GM18951 (cell line): ENCODE measurements at regions not wholly inside any gene's neighbourhood (a gene's known extent, or its start where the extent isn't known, plus 50 kb on each side); places are given as distances from the start of the nearest gene placed in this dataset.
"Not testable (repeated sequence)": the region's sequence is repeated elsewhere in the genome, so short reads cannot be mapped to it uniquely, and the experiment has no call there.

Experiments
- POLR2A ChIP-seq: IDR thresholded peaks from 4 replicates; pipeline ENCODE4 v1.6.1; 2011; ENCODE audit warnings: mild to moderate bottlenecking; ENCODE audit not compliant: insufficient read length, insufficient read depth; ENCODE audit errors: extremely low read depth
- in situ Hi-C: fragments of 300-500 bp; cut with MboI; formaldehyde crosslinking; loops from one replicate; pipeline ENCODE4 v1.12.0; 2022; ENCODE audit warnings: low sequenced_read_pairs, mixed read lengths, inconsistent platforms; ENCODE audit not compliant: unreplicated experiment

DNA sequence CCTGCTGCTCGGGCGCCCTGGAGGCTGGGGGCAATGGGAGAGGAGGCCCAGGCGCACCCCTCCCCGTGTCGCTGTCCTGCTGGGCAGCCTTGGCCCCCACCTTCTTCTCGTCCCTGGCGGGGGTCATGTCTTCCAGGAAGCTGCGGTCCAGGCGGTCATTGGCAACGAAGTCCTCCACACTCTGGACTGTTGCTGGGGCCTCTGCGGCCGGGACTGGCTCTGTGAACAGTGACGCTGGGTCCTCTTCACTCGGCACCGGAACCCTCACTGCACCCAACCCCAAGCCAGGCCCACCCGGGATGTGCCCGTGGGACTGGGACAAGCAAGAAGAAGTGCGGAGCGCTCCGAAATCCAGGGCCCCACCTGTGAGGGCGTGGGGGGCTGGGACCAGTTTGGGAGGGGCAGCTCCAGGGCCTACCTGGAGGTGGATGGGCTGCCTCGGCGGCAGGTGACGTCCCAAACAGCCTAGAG, 308.0 kb downstream of the CCDC74A start:
- in situ Hi-C loops, result no loop called here
- TF ChIP-seq POLR2A, result no peak

DNA sequence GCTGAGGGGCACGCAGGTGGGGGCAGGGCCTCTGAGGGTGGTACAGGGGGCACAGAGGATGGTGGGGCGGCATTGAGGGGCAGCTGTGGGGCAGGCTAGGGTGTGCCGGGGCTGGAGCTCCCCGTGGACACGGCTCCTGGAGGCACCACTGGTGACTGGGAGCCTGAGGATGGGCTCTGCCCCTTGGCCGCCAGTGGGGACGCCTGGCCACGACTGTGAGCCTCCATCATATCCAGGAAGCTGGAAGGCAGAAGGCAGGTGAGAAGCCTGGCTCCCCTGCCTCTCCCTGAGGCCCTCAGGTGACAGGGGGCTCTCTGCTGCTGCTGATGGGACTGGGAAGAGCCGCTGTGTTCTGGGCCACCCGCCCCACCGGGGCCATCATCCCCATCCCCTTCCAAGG, 308.4 kb downstream of the CCDC74A start:
- in situ Hi-C loops, result not testable (repeated sequence)

DNA sequence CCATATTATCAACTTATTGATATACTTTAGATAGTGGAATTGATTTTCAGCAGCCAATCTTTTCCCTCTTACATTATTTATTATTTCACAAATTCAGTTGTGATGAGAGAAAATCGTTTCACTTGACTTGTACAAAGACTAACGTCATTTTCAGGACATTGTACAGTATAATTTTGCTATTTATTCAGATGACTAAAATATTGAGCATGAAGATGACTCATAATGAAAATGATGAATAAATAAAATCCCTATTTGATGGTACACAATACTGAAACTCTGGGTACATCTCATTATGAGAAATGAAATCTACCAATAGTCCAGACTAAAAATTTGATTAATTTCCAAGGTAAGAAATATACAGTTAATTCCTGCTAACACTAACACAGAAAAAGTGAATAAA, 316.4 kb downstream of the CCDC74A start:
- in situ Hi-C loops, result not testable (repeated sequence)

DNA sequence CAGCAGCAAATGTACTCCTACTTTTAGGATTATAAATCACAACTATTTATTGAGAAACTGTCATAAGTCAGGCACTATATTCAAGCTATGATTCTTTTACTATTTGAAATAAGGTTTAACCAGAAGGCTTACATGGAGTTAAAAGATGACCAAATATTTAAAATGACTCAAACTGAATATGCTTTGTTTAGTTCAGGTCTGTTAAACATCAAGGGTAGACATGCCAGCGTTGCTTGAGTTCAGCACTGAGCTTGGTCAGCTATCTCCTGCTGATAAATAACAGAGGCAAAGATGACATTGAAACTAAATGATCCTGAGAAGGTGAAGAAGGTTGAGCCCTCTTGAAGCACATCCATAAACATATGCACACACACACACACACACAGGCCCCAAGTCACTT, 305.6 kb downstream of the ANKRD30BL start:
- in situ Hi-C loops, result not testable (repeated sequence)

DNA sequence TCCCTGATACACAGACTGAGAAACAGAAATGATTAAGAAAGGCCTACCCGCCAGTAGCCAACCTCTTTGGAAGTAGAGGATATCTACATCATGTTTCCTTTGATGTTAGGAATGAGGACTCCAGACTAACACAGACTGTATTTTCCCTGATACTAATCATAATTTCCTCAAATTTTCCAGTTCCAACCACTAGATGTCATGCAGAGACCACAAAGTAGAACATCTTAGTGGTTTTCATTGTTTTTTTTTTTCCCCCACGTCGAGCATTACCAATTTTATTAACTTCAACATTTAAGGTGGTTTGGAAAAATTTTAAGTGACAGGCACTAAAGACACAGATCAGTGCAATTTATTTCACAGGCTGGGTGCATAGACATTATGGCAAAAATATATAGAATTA, 303.6 kb downstream of the ANKRD30BL start:
- in situ Hi-C loops, result not testable (repeated sequence)
